Prostate gland (tissue), 2 donors: ENCODE measurements at regions not wholly inside any gene's neighbourhood (a gene's known extent, or its start where the extent isn't known, plus 50 kb on each side); places are given as distances from the start of the nearest gene placed in this dataset.

ENCODE experiments used
- POLR2A ChIP-seq: fragments of 450-650 bp; IDR thresholded peaks from one replicate; pipeline ENCODE4 v1.6.1; 2016; ENCODE audit warnings: antibody characterized with exemption, mild to moderate bottlenecking
- POLR2AphosphoS5 ChIP-seq: sonication (generic); formaldehyde crosslinking; IDR thresholded peaks from one replicate; pipeline ENCODE4 v1.6.1; 2017; ENCODE audit warnings: antibody characterized with exemption
- TF ChIP-seq, protein P1 (sequence below), 4 experiments: fragments of 200-600 bp in 2 of 4; fragments of 450-650 bp in 2 of 4; sonication (generic) in 2 of 4; IDR thresholded peaks; 1 replicate in 3 of 4; 2 replicates in 1 of 4; pipeline ENCODE4 v1.5.1; 2016 to 2019; ENCODE audit warnings: antibody characterized with exemption in 4 of 4, mild to moderate bottlenecking in 2 of 4, moderate library complexity in 2 of 4

- TF ChIP-seq POLR2A (no peak), POLR2AphosphoS5 (no peak)
- TF ChIP-seq, protein P1, sequence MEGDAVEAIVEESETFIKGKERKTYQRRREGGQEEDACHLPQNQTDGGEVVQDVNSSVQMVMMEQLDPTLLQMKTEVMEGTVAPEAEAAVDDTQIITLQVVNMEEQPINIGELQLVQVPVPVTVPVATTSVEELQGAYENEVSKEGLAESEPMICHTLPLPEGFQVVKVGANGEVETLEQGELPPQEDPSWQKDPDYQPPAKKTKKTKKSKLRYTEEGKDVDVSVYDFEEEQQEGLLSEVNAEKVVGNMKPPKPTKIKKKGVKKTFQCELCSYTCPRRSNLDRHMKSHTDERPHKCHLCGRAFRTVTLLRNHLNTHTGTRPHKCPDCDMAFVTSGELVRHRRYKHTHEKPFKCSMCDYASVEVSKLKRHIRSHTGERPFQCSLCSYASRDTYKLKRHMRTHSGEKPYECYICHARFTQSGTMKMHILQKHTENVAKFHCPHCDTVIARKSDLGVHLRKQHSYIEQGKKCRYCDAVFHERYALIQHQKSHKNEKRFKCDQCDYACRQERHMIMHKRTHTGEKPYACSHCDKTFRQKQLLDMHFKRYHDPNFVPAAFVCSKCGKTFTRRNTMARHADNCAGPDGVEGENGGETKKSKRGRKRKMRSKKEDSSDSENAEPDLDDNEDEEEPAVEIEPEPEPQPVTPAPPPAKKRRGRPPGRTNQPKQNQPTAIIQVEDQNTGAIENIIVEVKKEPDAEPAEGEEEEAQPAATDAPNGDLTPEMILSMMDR (IDR thresholded peaks at IDR 0.05): no peak
These were observed 372.3 kb upstream of the ZFHX3 start for GRCh38 chr16:73420244-73420643.
